ENCODE measurements at regions not wholly inside any gene's neighbourhood (a gene's known extent, or its start where the extent isn't known, plus 50 kb on each side); places are given as distances from the start of the nearest gene placed in this dataset.
A peak's percentile ranks its signal among the peaks of the same experiment; 100 is the strongest.
"Not testable (repeated sequence)": the region's sequence is repeated elsewhere in the genome, so short reads cannot be mapped to it uniquely, and the experiment has no call there.

- DNase-seq (ENCODE audit: low read depth, low spot score); H3K4me3 ChIP-seq (ENCODE audit: low read length): not testable (repeated sequence)
Measured at GRCh38 chr9:95391271-95391670, 73.8 kb upstream of the FANCC start.

GRCh38 chr9:95389373-95389772, 71.9 kb upstream of the FANCC start:
- no peak overlapping the region for H3K4me3 ChIP-seq (ENCODE audit: low read length)
- no peak for DNase-seq (ENCODE audit: low read depth, low spot score)

GRCh38 chr9:95386843-95387242, 69.3 kb upstream of the FANCC start:
- no peak overlapping the region for H3K4me3 ChIP-seq (ENCODE audit: low read length)

GRCh38 chr9:95385521-95385920, 68.0 kb upstream of the FANCC start:
- no peak for DNase-seq (ENCODE audit: low read depth, low spot score)
- no peak overlapping the region for H3K4me3 ChIP-seq (ENCODE audit: low read length)

More at GRCh38 chr9:95386843-95387242, 69.3 kb upstream of the FANCC start:
- no peak for DNase-seq (ENCODE audit: low read depth, low spot score)

- DNase-seq (ENCODE audit: low read depth, low spot score), result no peak
- H3K4me3 ChIP-seq (ENCODE audit: low read length), result no peak overlapping the region
Measured at GRCh38 chr9:95383845-95384244, 66.3 kb upstream of the FANCC start.

DNA sequence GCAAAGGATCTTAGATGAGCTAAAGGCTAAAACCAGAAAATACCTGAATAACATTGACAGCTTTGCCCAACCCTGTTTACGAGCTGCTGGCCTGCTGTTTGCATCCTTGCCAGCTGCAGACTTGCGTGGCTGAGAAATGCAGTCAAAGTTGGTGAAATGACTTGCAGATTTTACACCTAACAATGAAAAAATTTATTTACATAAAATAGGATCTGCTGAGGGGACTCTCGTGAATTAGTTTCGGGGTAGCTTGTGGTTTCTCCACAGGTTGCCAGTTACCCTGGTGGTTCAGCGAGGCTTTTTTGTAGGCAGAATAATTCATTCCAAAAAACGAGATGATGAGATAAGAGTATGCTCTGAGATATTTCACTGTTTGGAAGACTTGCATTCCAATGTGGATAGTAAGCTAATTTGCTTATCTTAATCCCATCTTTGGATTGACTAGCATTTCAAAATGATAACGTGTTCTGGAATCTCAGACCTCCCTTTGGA, 65.7 kb upstream of the FANCC start:
- no peak overlapping the region for H3K4me3 ChIP-seq (ENCODE audit: low read length)
- DNase-seq (ENCODE audit: low read depth, low spot score), result no peak

DNA sequence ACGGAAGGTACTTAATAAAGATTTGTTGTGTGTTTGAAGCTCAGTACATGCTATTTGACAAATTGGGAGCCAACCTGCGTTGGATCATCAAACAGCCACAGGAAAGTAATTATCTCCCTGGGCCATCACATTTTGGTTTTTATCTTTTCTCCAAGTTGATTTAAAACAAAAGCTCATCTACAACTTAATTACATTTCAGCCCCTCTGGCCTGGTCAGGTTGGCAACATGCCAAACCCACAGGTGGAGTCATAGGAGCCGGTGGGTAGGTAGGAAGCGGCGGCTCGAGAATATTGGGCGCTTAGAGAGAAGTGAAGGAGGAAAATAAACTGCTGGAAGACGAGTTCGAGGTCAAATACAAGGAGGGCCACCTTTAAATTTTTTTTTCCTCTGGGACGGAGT, 64.9 kb upstream of the FANCC start:
- no peak for DNase-seq (ENCODE audit: low read depth, low spot score)
- no peak overlapping the region for H3K4me3 ChIP-seq (ENCODE audit: low read length)

DNA sequence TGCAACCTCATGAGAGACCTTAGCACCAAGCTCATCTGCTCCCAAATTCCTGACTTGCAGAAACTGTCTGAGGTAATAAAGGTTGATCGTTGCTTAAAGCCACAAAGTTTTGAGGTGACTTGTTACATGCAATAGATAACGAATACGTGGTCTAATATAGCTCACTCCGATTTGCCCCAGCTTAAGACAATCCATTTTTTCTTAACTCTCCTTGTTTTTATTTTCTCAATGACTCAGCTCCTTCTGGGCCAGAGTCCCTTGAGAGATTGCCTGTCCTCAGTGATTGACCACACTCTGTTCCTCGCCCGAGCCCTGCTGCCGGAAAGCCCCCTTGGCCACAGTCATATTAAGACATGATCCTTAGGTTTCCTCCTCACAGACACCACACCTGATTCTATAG, 63.7 kb upstream of the FANCC start:
- no peak for DNase-seq (ENCODE audit: low read depth, low spot score)
- no peak overlapping the region for H3K4me3 ChIP-seq (ENCODE audit: low read length)

DNA sequence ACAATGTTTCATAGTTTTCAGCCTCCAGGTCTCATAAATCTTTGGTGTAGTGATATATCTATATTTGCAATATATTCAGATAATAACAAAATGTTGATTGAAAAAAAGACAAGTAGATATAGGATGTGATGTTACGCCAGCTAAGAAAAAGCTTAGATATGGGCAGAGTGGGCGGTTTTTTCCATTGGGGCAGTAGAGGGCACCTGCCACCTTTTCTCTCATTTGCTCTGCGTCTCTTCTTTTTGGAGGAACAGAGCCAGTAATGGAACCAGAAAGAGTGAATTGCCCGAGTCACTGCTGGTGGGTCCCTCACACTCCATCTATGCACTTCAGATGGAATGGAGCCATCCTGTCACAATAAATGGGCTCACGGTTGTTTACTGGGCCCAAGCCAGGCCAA, 62.1 kb upstream of the FANCC start:
- peak; percentile 24 for DNase-seq (ENCODE audit: low read depth, low spot score)
- no peak overlapping the region for H3K4me3 ChIP-seq (ENCODE audit: low read length)

DNA sequence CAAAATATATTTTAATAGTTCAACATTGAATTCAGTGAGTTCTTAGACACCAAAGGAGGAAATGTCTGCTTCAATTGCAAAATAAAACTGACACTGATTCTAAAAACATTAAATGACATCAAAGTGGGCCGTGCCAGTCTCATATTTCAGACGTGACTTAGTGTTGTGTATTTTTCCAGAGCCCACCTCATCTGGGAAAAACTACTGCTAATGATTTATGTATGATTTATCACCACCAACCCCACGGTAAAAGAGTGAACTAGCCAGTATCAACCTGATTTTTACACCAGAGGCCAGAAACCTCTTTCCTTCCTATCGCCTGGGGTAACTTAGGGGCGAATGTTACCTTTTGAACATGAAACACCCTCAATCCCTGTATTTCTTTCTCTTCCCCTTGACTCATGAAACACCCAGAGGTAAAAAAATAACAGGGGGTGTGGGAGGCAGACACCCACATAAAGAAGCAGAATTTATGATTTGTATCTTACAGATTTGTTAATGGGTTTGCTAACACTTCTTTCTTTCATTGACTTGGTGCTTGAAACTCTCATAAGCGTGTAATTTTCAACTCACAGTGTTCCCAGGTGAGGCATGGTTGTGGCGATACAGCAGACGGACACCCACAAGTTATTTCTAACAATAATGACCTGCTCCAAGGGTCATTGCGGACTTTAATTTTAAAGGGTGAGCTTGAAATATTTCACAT, 56.4 kb upstream of the FANCC start:
- no peak for DNase-seq (ENCODE audit: low read depth, low spot score)
- no peak overlapping the region for H3K4me3 ChIP-seq (ENCODE audit: low read length)

- H3K4me3 ChIP-seq (ENCODE audit: low read length), result no peak overlapping the region
- no peak for DNase-seq (ENCODE audit: low read depth, low spot score)
Measured at GRCh38 chr9:95373069-95373681, 55.7 kb upstream of the FANCC start.

DNA sequence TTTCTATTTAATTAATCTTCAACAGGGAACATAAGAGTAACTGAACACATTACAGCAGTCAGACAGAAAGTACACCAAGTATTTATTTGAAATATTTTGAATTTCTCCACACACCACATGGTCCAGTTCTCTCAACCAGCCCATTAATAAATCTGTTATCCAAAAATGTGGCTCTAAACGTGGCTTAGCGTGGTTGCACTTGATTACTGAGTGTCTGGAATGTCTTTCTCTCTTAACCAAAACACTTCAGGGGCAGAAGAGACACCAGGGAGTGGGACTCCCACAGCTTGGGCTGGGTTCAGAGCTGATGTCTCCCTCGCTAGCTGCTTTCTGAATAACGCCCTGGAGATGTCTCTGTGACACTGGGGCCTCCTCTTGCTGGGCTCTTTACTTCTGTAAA, 52.6 kb upstream of the FANCC start:
- H3K4me3 ChIP-seq (ENCODE audit: low read length), result no peak overlapping the region
- DNase-seq (ENCODE audit: low read depth, low spot score), result no peak

DNA sequence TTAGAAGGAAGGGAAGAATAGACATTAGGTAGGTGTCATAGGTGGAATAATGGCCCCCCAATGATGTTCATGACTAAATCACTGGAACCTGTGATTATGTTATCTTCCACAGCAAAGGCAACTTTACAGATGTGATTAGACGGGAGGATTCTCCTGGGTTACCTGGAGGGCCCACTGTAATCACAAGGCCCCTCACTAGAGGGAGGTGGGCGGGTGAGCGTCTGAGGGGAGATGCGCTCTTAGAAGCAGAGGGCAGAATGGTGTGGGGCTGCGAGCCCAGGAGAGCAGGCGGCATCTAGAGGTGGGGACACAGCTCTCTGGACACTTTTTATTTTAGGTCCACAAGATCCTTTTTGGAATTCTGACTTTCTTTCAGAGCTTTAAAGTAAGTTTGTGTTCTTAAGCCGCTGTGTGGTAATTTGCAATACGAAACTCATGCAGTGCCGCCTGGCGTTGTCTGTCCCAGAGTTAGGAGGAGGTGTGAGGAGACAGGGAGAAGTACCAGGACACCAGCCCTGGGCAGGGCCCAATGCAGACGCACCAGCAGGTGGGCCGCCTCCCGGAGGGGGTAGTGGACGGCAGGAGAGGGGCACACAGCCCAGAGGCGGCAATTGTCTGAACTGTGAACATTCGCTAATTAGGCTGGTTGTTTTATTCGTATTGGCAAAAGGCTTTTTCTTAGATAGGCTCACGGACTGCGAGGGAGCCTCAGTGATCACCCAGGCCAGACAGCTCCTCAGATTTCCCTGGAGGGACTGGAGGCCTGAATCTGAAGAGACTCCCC, 51.1 kb upstream of the FANCC start:
- DNase-seq (ENCODE audit: low read depth, low spot score), result no peak
- H3K4me3 ChIP-seq (ENCODE audit: low read length), result no peak overlapping the region
